ENCODE measurements at regions not wholly inside any gene's neighbourhood (a gene's known extent, or its start where the extent isn't known, plus 50 kb on each side); places are given as distances from the start of the nearest gene placed in this dataset.

- Mint-ChIP-seq H3K36me3 (no peaks in the 10 kb centered on the region), H3K4me3 (no peak overlapping the region), H3K27me3 (no peaks in the 10 kb centered on the region), H3K4me1 (no peaks in the 10 kb centered on the region), H3K9me3 (no peaks in the 10 kb centered on the region), H3K27ac (no peak overlapping the region)
- CTCF ChIA-PET, result no interaction called here
- DNase-seq, result no peak
These were observed 286.4 kb downstream of the PRDM5 start for GRCh38 chr4:120636120-120636630.

GRCh38 chr4:120633810-120634209, 288.7 kb downstream of the PRDM5 start:
- Mint-ChIP-seq H3K27ac (no peak overlapping the region), H3K9me3 (no peaks in the 10 kb centered on the region), H3K4me1 (no peaks in the 10 kb centered on the region), H3K4me3 (no peak overlapping the region), H3K27me3 (no peaks in the 10 kb centered on the region), H3K36me3 (no peaks in the 10 kb centered on the region)
- CTCF ChIA-PET, result no interaction called here
- DNase-seq, result no peak

GRCh38 chr4:120630427-120630826, 292.1 kb downstream of the PRDM5 start:
- H3K27me3 Mint-ChIP-seq, result no peaks in the 10 kb centered on the region
- CTCF ChIA-PET, result no interaction called here
- no peaks in the 10 kb centered on the region for H3K4me1 Mint-ChIP-seq
- H3K9me3 Mint-ChIP-seq, result no peaks in the 10 kb centered on the region
- H3K36me3 Mint-ChIP-seq, result no peaks in the 10 kb centered on the region
- H3K27ac Mint-ChIP-seq, result no peak overlapping the region
- no peak for DNase-seq
- H3K4me3 Mint-ChIP-seq, result no peak overlapping the region

- Mint-ChIP-seq H3K27ac (no peak overlapping the region), H3K27me3 (no peaks in the 10 kb centered on the region), H3K9me3 (no peaks in the 10 kb centered on the region), H3K4me1 (no peaks in the 10 kb centered on the region), H3K4me3 (no peak overlapping the region), H3K36me3 (no peaks in the 10 kb centered on the region)
- no peak for DNase-seq
- CTCF ChIA-PET, result no interaction called here
These were observed 292.9 kb downstream of the PRDM5 start for GRCh38 chr4:120629546-120630108.

GRCh38 chr4:120622601-120623000, 299.9 kb downstream of the PRDM5 start:
- Mint-ChIP-seq H3K27ac (no peak overlapping the region), H3K4me1 (no peaks in the 10 kb centered on the region), H3K27me3 (no peaks in the 10 kb centered on the region), H3K36me3 (no peaks in the 10 kb centered on the region), H3K4me3 (no peak overlapping the region), H3K9me3 (no peaks in the 10 kb centered on the region)
- CTCF ChIA-PET, result no interaction called here
- DNase-seq, result no peak

GRCh38 chr4:120617171-120617570, 305.4 kb downstream of the PRDM5 start:
- DNase-seq, result no peak
- CTCF ChIA-PET, result no interaction called here
- Mint-ChIP-seq H3K4me1 (no peaks in the 10 kb centered on the region), H3K27ac (no peak overlapping the region), H3K36me3 (no peaks in the 10 kb centered on the region), H3K9me3 (no peaks in the 10 kb centered on the region), H3K4me3 (no peak overlapping the region), H3K27me3 (peaks cover 3% of the 10 kb centered on the region)

GRCh38 chr4:120616041-120616440, 306.5 kb downstream of the PRDM5 start:
- CTCF ChIA-PET, result no interaction called here
- Mint-ChIP-seq H3K36me3 (no peaks in the 10 kb centered on the region), H3K27ac (no peak overlapping the region), H3K9me3 (no peaks in the 10 kb centered on the region), H3K4me3 (no peak overlapping the region), H3K4me1 (no peaks in the 10 kb centered on the region), H3K27me3 (peaks cover 3% of the 10 kb centered on the region)
- no peak for DNase-seq

GRCh38 chr4:120613778-120614177, 308.7 kb downstream of the PRDM5 start:
- DNase-seq, result no peak
- no peaks in the 10 kb centered on the region for H3K4me1 Mint-ChIP-seq
- CTCF ChIA-PET, result no interaction called here
- H3K27ac Mint-ChIP-seq, result no peak overlapping the region
- H3K27me3 Mint-ChIP-seq, result peaks cover 3% of the 10 kb centered on the region
- H3K4me3 Mint-ChIP-seq, result no peak overlapping the region
- H3K36me3 Mint-ChIP-seq, result no peaks in the 10 kb centered on the region
- H3K9me3 Mint-ChIP-seq, result no peaks in the 10 kb centered on the region

GRCh38 chr4:120611092-120611491, 311.4 kb downstream of the PRDM5 start:
- peaks cover 3% of the 10 kb centered on the region for H3K27me3 Mint-ChIP-seq
- H3K4me1 Mint-ChIP-seq, result no peaks in the 10 kb centered on the region
- H3K9me3 Mint-ChIP-seq, result no peaks in the 10 kb centered on the region
- DNase-seq, result no peak
- no peak overlapping the region for H3K4me3 Mint-ChIP-seq
- no peaks in the 10 kb centered on the region for H3K36me3 Mint-ChIP-seq
- CTCF ChIA-PET, result no interaction called here
- no peak overlapping the region for H3K27ac Mint-ChIP-seq

- no peak overlapping the region for H3K4me3 Mint-ChIP-seq
- H3K36me3 Mint-ChIP-seq, result no peaks in the 10 kb centered on the region
- no peak overlapping the region for H3K27ac Mint-ChIP-seq
- CTCF ChIA-PET, result interaction anchor here (1.3 kb wide), 1 partner anchor 11 kb away, joined by 3 read pairs; no protein-coding TSS in a partner anchor
- H3K4me1 Mint-ChIP-seq, result no peaks in the 10 kb centered on the region
- no peak for DNase-seq
- H3K27me3 Mint-ChIP-seq, result no peaks in the 10 kb centered on the region
- no peaks in the 10 kb centered on the region for H3K9me3 Mint-ChIP-seq
These were observed 331.5 kb downstream of the PRDM5 start for GRCh38 chr4:120591038-120591437.

- Mint-ChIP-seq H3K9me3 (no peaks in the 10 kb centered on the region), H3K4me3 (no peak overlapping the region), H3K4me1 (no peaks in the 10 kb centered on the region), H3K36me3 (no peaks in the 10 kb centered on the region), H3K27ac (no peak overlapping the region), H3K27me3 (no peaks in the 10 kb centered on the region)
- CTCF ChIA-PET, result interaction anchor here (1.3 kb wide), 1 partner anchor 10 kb away, joined by 3 read pairs; no protein-coding TSS in a partner anchor
- no peak for DNase-seq
These were observed 332.7 kb downstream of the PRDM5 start for GRCh38 chr4:120589787-120590186.

GRCh38 chr4:120568731-120569130, 353.8 kb downstream of the PRDM5 start:
- Mint-ChIP-seq H3K27me3 (no peaks in the 10 kb centered on the region), H3K4me1 (no peaks in the 10 kb centered on the region), H3K36me3 (no peaks in the 10 kb centered on the region), H3K27ac (no peak overlapping the region), H3K4me3 (no peak overlapping the region), H3K9me3 (no peaks in the 10 kb centered on the region)
- CTCF ChIA-PET, result no interaction called here
- no peak for DNase-seq

- CTCF ChIA-PET, result no interaction called here
- H3K4me3 Mint-ChIP-seq, result no peak overlapping the region
- no peak overlapping the region for H3K27ac Mint-ChIP-seq
- no peaks in the 10 kb centered on the region for H3K27me3 Mint-ChIP-seq
- no peaks in the 10 kb centered on the region for H3K36me3 Mint-ChIP-seq
- DNase-seq, result no peak
- no peaks in the 10 kb centered on the region for H3K9me3 Mint-ChIP-seq
- H3K4me1 Mint-ChIP-seq, result no peaks in the 10 kb centered on the region
These were observed 360.9 kb downstream of the PRDM5 start for GRCh38 chr4:120561648-120562047.

- no peak overlapping the region for H3K27ac Mint-ChIP-seq
- no peaks in the 10 kb centered on the region for H3K36me3 Mint-ChIP-seq
- no peaks in the 10 kb centered on the region for H3K4me1 Mint-ChIP-seq
- CTCF ChIA-PET, result no interaction called here
- H3K4me3 Mint-ChIP-seq, result no peak overlapping the region
- no peaks in the 10 kb centered on the region for H3K9me3 Mint-ChIP-seq
- no peak for DNase-seq
- H3K27me3 Mint-ChIP-seq, result no peaks in the 10 kb centered on the region
These were observed 365.2 kb downstream of the PRDM5 start for GRCh38 chr4:120557372-120557771.

- Mint-ChIP-seq H3K27ac (no peak overlapping the region), H3K4me3 (no peak overlapping the region), H3K4me1 (no peaks in the 10 kb centered on the region), H3K9me3 (no peaks in the 10 kb centered on the region), H3K36me3 (no peaks in the 10 kb centered on the region), H3K27me3 (no peaks in the 10 kb centered on the region)
- CTCF ChIA-PET, result no interaction called here
- no peak for DNase-seq
These were observed 367.5 kb downstream of the PRDM5 start for GRCh38 chr4:120555058-120555457.

- Mint-ChIP-seq H3K9me3 (no peaks in the 10 kb centered on the region), H3K27me3 (no peaks in the 10 kb centered on the region), H3K4me3 (no peak overlapping the region), H3K36me3 (no peaks in the 10 kb centered on the region), H3K27ac (no peak overlapping the region), H3K4me1 (no peaks in the 10 kb centered on the region)
- CTCF ChIA-PET, result no interaction called here
- no peak for DNase-seq
These were observed 368.4 kb downstream of the PRDM5 start for GRCh38 chr4:120554086-120554485.

Data from activated naive CD4-positive, alpha-beta T cell treated with anti-CD3 and anti-CD28 coated beads, Interleukin-2, amount 10 ng/mL, durations not matched to agents 7 days and 5 days (primary cell).